GM12864 (cell line): ENCODE measurements at regions not wholly inside any gene's neighbourhood (a gene's known extent, or its start where the extent isn't known, plus 50 kb on each side); places are given as distances from the start of the nearest gene placed in this dataset.

ENCODE experiments used
- DNase-seq: peaks from one replicate; pipeline ENCODE4 v3.0.0-alpha.2; 2011; ENCODE audit warnings: low read depth
- H3K4me3 ChIP-seq: 2 replicates; pipeline ENCODE4 v1.5.1; 2011; ENCODE audit warnings: mild to moderate bottlenecking, low read depth, low read length, control low read depth
- CTCF ChIP-seq: IDR thresholded peaks from 2 replicates; pipeline ENCODE4 v1.5.1; 2011; ENCODE audit warnings: low read depth, mild to moderate bottlenecking, moderate library complexity, low read length, control low read depth, inconsistent platforms; ENCODE audit errors: missing control alignments

DNA sequence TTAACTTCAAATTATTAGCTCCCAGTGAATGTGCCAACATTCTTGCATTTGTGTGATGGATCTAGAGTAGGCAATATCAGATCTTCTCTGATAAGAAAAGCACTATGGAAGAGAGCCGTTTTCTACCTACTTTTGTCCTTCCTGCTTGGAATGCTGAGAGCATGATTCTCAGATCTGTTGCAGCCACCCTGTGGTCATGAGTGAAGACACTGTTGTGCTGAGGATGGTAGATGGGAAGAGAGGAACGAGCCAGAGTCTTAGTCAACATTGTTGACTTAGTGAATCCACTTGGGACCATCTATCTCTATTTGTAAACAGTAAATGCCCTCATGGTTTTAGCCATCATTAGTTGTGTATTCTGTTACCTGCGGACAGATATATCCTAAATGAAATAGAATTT, 202.6 kb downstream of the CD109 start:
- no peak for DNase-seq
- H3K4me3 ChIP-seq, result no peak overlapping the region
- TF ChIP-seq CTCF, result no peak

DNA sequence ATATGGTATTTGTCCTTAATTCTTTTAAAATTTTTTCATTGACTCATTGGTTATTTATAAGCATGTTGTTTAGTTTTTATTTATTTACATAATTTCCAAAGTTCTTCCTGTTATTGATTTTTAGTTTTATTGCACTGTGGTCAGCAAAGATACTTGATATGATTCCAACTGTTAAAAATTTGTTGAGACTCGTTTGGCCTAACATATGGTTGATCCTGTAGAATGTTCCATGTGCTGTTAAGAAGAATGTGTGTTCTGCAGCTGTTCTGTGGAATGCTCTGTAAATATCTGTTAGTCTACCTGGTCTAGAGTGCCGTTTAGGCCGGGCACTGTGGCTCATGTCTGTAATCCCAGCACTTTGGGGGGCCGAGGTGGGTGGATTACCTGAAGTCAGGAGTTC, 197.7 kb downstream of the CD109 start:
- DNase-seq, result no peak
- H3K4me3 ChIP-seq, result no peak overlapping the region
- no peak for TF ChIP-seq CTCF

DNA sequence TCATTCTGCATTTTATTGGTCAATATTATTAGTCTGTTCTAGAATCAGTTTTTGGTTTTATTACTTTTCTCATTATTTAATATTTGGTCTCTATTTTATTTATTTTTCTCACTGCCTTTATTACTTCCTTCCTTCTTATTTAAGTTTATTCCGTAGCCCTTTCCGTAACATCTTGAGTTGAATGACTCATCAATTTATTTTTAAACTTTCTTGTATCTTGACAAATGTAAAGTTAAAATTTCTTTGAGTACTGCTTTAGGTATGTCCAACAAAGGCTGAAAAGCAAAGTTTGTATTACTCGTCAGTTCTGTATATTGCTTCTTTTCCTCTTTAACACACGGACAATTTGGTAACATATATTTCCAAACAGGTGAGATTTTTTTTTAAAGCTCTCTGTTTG, 192.0 kb downstream of the CD109 start:
- no peak for DNase-seq

DNA sequence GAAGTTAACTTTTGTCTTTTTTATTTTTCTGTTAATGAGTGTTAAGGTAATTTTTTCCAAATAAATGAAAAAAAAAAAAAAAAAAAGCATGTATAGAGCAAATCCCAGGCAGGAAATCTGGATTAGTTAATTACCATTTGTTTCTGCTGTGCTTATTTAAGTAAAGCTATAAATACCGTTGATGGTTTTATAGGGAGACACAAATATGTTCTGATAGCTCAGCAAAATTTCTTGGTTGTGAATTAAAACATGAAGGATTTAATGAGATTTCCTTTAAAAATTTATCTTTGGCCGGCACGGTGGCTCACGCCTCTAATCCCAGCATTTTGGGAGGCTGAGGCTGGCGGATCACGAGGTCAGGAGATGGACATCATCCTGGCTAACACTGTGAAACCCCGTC, 189.4 kb downstream of the CD109 start:
- TF ChIP-seq CTCF, result no peak
- DNase-seq, result no peak
- H3K4me3 ChIP-seq, result no peak overlapping the region

More for the DNA sequence above, 192.0 kb downstream of the CD109 start:
- no peak overlapping the region for H3K4me3 ChIP-seq
- TF ChIP-seq CTCF, result no peak

DNA sequence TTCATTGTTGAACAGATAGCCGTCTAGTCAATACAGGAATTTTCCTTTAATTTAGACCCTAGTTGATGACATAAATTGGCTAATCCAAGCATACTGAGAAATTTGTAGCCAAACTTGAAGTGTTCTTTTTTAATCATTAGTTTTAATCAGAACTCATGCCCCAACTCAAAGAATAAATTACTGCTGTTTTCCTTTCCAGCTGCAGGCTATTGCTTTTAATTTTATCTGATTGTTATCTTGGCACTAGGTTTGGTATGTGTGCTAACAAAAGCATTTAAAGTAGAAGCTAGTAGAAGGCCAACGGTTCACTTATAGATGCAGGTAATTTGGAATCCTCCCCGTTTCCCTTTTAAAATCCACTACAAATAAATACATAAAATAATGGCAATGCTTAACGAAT, 188.5 kb downstream of the CD109 start:
- H3K4me3 ChIP-seq, result no peak overlapping the region
- no peak for DNase-seq
- TF ChIP-seq CTCF, result no peak

GRCh38 chr6:73879501-73880293, 183.7 kb downstream of the CD109 start:
- no peak for DNase-seq
- H3K4me3 ChIP-seq, result no peak overlapping the region
- TF ChIP-seq CTCF, result no peak

- TF ChIP-seq CTCF, result no peak
- no peak overlapping the region for H3K4me3 ChIP-seq
- no peak for DNase-seq
Measured at GRCh38 chr6:73878403-73878802, 182.4 kb downstream of the CD109 start.
